B cell (primary cell): ENCODE measurements at regions not wholly inside any gene's neighbourhood (a gene's known extent, or its start where the extent isn't known, plus 50 kb on each side); places are given as distances from the start of the nearest gene placed in this dataset.

Experiments used
- ATAC-seq: fragments of 200-7000 bp; cut with Tn5 transposase; one replicate; pipeline ENCODE4 v1.10.0; 2021; ENCODE audit warnings: low read depth, mild to moderate bottlenecking, moderate number of reproducible peaks, moderate library complexity
- CTCF ChIA-PET: fragments of 350-600 bp; sonication (Branson Sonifier 250); formaldehyde crosslinking; loops from one replicate; lab custom pipeline; 2021; ENCODE audit warnings: antibody characterized with exemption, inconsistent platforms; lab: Charles Lee
- POLR2A ChIA-PET: fragments of 350-600 bp; sonication (Branson Sonifier 250); formaldehyde crosslinking; loops from one replicate; lab custom pipeline; 2021; ENCODE audit warnings: antibody characterized with exemption; lab: Charles Lee
- DNase-seq: peaks from one replicate; pipeline ENCODE4 v3.0.0; 2013
- H2AFZ ChIP-seq: 2 replicates; pipeline ENCODE4 v1.6.1; 2012; ENCODE audit warnings: mild to moderate bottlenecking, low read depth, low read length; ENCODE audit not compliant: insufficient read depth, poor library complexity, severe bottlenecking
- H3K27ac ChIP-seq, 2 donors: 1 replicate in 1 of 2; 2 replicates in 1 of 2; pipeline ENCODE4 v1.5.1; 2012 to 2013; ENCODE audit warnings: low read length in 2 of 2, mild to moderate bottlenecking in 2 of 2, moderate library complexity in 1 of 2
- H3K27me3 ChIP-seq, 4 experiments: fragments of 200-600 bp in 1 of 4; sonication (generic) in 1 of 4; replicated peaks in 1 of 4; 1 replicate in 2 of 4; 2 replicates in 2 of 4; pipeline versions ENCODE4 v1.6.1 to v1.7.0; 2013 to 2016; ENCODE audit warnings: low read length in 3 of 4, mild to moderate bottlenecking in 2 of 4, mixed read lengths in 1 of 4, moderate library complexity in 1 of 4; ENCODE audit not compliant: insufficient read depth in 4 of 4, control insufficient read depth in 3 of 4; ENCODE audit errors: control extremely low read depth in 1 of 4
- H3K36me3 ChIP-seq, 2 experiments: replicated peaks in 1 of 2; 1 replicate in 1 of 2; 2 replicates in 1 of 2; pipeline versions ENCODE4 v1.6.1 to v1.7.1; 2013; ENCODE audit warnings: low read length in 1 of 2; ENCODE audit not compliant: insufficient read depth in 2 of 2, control insufficient read depth in 1 of 2; ENCODE audit errors: control extremely low read depth in 1 of 2, extremely low read depth in 1 of 2
- H3K4me1 ChIP-seq, 2 donors: fragments of 200-600 bp in 1 of 2; sonication (generic) in 1 of 2; 1 replicate in 1 of 2; 2 replicates in 1 of 2; pipeline versions ENCODE4 v1.5.1 to v1.6.1; 2013 to 2017; ENCODE audit warnings: low read length in 2 of 2; ENCODE audit not compliant: control insufficient read depth in 2 of 2, insufficient read depth in 2 of 2
- H3K4me2 ChIP-seq: replicated peaks from 2 replicates; pipeline ENCODE3; 2012; ENCODE audit warnings: mild to moderate bottlenecking, low read depth, low read length; ENCODE audit not compliant: poor library complexity, severe bottlenecking
- H3K4me3 ChIP-seq, 5 experiments: fragments of 200-600 bp in 1 of 5; sonication (generic) in 1 of 5; 1 replicate in 3 of 5; 2 replicates in 2 of 5; pipeline versions ENCODE4 v1.5.1 to v1.7.0; 2011 to 2016; ENCODE audit warnings: low read length in 4 of 5, mild to moderate bottlenecking in 4 of 5, low read depth in 2 of 5, control low read depth in 1 of 5, moderate library complexity in 1 of 5; ENCODE audit not compliant: insufficient read depth in 1 of 5; ENCODE audit errors: control extremely low read depth in 1 of 5, extremely low read depth in 1 of 5
- H3K79me2 ChIP-seq: fragments of 200-600 bp; sonication (generic); one replicate; pipeline ENCODE4 v1.6.0; 2016; ENCODE audit warnings: low read length; ENCODE audit not compliant: control insufficient read depth, insufficient read depth
- H3K9ac ChIP-seq: fragments of 200-600 bp; sonication (generic); 2 replicates; pipeline ENCODE4 v1.6.1; 2017; ENCODE audit warnings: mild to moderate bottlenecking, low read length, moderate library complexity
- H3K9me3 ChIP-seq, 3 donors: one replicate each; pipeline versions ENCODE4 v1.6.1 to v1.7.1; 2013; ENCODE audit warnings: low read length in 2 of 3; ENCODE audit not compliant: control insufficient read depth in 2 of 3, insufficient read depth in 1 of 3; ENCODE audit errors: control extremely low read depth in 1 of 3
- H4K20me1 ChIP-seq: 2 replicates; pipeline ENCODE4 v1.6.0; 2012; ENCODE audit warnings: mild to moderate bottlenecking, low read length; ENCODE audit not compliant: insufficient read depth, control insufficient read depth, poor library complexity, severe bottlenecking
- H3K27ac Mint-ChIP-seq: one replicate; pipeline ENCODE4 v1.8.0; 2021; ENCODE audit warnings: mixed read lengths
- H3K27me3 Mint-ChIP-seq: one replicate; pipeline ENCODE4 v1.8.0; 2021; ENCODE audit warnings: mixed read lengths
- H3K4me1 Mint-ChIP-seq: one replicate; pipeline ENCODE4 v1.8.0; 2021; ENCODE audit warnings: mixed read lengths
- H3K4me3 Mint-ChIP-seq: one replicate; pipeline ENCODE4 v1.8.0; 2021; ENCODE audit warnings: mixed read lengths
- H3K9me3 Mint-ChIP-seq: one replicate; pipeline ENCODE4 v1.8.0; 2022; ENCODE audit warnings: mixed read lengths; ENCODE audit not compliant: insufficient read depth
- EZH2 ChIP-seq: IDR thresholded peaks from 2 replicates; pipeline ENCODE4 v1.6.1; 2012; ENCODE audit warnings: borderline replicate concordance, low read depth, mild to moderate bottlenecking, moderate library complexity, low read length; ENCODE audit not compliant: insufficient read depth, poor library complexity, severe bottlenecking
- WGBS: methylation state at CpG from one replicate; pipeline ENCODE4 v1.1.5; 2013; ENCODE audit warnings: missing lambda C conversion rate; ENCODE audit not compliant: insufficient coverage; 5-methylcytosine and 5-hydroxymethylcytosine counted together
- intact Hi-C: fragments of 100-400 bp; cut with micrococcal nuclease; formaldehyde crosslinking; loops from one replicate; pipeline ENCODE4 v1.10.0; 2022
- TF ChIP-seq, protein P1 (sequence below): fragments of 200-600 bp; IDR thresholded peaks from one replicate; pipeline ENCODE4 v1.8.0; 2022; ENCODE audit warnings: antibody characterized with exemption, mild to moderate bottlenecking

DNA sequence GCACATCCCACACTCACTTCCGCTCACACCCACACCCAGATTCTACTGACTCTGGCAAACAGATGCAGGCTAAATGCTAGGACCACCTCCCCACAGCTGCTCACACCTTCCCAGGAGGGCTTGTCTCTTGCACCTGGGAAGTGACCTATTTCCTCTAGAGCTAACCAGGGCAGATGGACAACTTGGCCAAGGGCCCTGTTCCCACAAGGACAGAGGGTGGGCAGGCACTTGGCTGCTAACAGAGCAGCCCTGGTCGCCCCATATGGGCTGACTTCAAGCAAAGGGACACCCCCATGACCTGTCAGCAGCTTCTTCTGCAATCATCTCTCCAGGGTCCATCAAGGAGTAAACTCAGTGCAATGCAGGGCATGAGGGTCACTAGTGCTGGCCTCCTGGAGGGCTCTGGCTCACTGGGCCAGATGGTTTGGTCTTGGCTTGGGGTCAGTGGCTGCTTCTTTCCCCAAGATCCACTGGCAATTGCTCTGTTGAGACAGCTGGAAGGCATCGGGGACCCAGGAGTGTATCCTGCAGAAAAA lies 641.5 kb downstream of the PLPP3 start:
- 93% methylated on average over 3 of the region's 3 CpGs for WGBS
- TF ChIP-seq, protein P1, sequence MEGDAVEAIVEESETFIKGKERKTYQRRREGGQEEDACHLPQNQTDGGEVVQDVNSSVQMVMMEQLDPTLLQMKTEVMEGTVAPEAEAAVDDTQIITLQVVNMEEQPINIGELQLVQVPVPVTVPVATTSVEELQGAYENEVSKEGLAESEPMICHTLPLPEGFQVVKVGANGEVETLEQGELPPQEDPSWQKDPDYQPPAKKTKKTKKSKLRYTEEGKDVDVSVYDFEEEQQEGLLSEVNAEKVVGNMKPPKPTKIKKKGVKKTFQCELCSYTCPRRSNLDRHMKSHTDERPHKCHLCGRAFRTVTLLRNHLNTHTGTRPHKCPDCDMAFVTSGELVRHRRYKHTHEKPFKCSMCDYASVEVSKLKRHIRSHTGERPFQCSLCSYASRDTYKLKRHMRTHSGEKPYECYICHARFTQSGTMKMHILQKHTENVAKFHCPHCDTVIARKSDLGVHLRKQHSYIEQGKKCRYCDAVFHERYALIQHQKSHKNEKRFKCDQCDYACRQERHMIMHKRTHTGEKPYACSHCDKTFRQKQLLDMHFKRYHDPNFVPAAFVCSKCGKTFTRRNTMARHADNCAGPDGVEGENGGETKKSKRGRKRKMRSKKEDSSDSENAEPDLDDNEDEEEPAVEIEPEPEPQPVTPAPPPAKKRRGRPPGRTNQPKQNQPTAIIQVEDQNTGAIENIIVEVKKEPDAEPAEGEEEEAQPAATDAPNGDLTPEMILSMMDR = no peak
- TF ChIP-seq EZH2 = no peak
- Mint-ChIP-seq H3K27me3 (peaks cover 3% of the 10 kb centered on the region), H3K4me1 (no peaks in the 10 kb centered on the region), H3K27ac (no peak overlapping the region), H3K9me3 (no peaks in the 10 kb centered on the region), H3K4me3 (no peak overlapping the region)
- DNase-seq = no peak
- Histone ChIP-seq H3K27ac (no peak overlapping the region), H3K9ac (no peak overlapping the region), H3K4me1 (no peaks in the 10 kb centered on the region), H4K20me1 (no peaks in the 10 kb centered on the region), H3K79me2 (no peaks in the 10 kb centered on the region), H3K36me3 (no peaks in the 10 kb centered on the region), H3K4me3 (no peak overlapping the region), H2AFZ (no peak overlapping the region), H3K9me3 (no peaks in the 10 kb centered on the region), H3K4me2 (no peak overlapping the region), H3K27me3 (no peaks in the 10 kb centered on the region)
- POLR2A ChIA-PET = no interaction called here
- ATAC-seq = no peak
- CTCF ChIA-PET = no interaction called here
- intact Hi-C loops = no loop called here

DNA sequence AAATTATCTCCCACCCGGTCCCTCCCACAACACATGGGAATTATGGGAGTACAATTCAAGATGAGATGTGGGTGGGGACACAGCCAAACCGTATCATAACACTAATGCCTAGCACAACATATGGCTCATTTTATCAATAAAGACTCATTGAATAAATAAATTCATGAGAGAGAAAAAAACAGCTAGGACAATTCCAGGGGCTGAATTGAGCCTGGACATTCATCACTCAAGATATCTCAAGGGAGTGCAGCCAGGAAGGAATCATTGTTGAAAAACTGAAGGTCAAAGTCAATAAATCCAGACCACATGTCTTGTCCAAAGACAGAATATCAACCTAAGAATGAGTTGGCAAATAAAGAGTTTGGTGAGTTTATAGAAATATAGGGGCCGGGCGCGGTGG lies 644.1 kb downstream of the PLPP3 start:
- H3K9me3 ChIP-seq = no peaks in the 10 kb centered on the region
- H4K20me1 ChIP-seq = no peaks in the 10 kb centered on the region
- no peaks in the 10 kb centered on the region for H3K4me1 ChIP-seq
- no peak overlapping the region for H3K4me2 ChIP-seq
- ATAC-seq = no peak
- DNase-seq = no peak
- no peaks in the 10 kb centered on the region for H3K27me3 ChIP-seq
- Mint-ChIP-seq H3K4me3 (no peak overlapping the region), H3K9me3 (no peaks in the 10 kb centered on the region), H3K27ac (no peak overlapping the region), H3K27me3 (peaks cover 3% of the 10 kb centered on the region), H3K4me1 (no peaks in the 10 kb centered on the region)
- H2AFZ ChIP-seq = no peak overlapping the region
- H3K36me3 ChIP-seq = no peaks in the 10 kb centered on the region
- H3K79me2 ChIP-seq = no peaks in the 10 kb centered on the region
- ChIA-PET CTCF (no interaction called here), POLR2A (no interaction called here)
- H3K9ac ChIP-seq = no peak overlapping the region
- no peak overlapping the region for H3K4me3 ChIP-seq
- intact Hi-C loops = no loop called here
- WGBS = no CpG with 5 or more reads among the region's 5 CpGs
- TF ChIP-seq EZH2 = no peak
- TF ChIP-seq, protein P1 = no peak
- H3K27ac ChIP-seq = no peak overlapping the region
